ENCODE measurements at regions not wholly inside any gene's neighbourhood (a gene's known extent, or its start where the extent isn't known, plus 50 kb on each side); places are given as distances from the start of the nearest gene placed in this dataset.

DNA sequence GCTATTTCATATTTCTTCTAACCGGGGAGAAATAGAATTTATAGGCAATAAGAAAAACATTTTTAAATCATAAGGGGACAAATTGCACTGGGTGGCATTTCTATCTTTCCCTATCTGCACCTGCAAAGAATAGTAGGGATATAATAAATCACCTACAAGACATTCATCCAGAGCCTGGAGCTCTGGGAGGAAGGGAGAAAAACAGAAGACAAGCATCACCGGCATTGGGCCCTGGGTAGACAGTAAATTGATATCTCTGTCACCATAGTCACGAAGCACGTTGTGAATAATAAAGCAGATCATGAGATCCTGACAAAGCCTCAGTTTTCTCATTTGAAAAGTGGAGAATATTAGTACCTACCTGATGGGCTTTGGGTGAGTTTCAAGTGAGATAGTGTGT is 685.6 kb downstream of the XPNPEP1 start (continued):
- TF ChIP-seq, protein P1, sequence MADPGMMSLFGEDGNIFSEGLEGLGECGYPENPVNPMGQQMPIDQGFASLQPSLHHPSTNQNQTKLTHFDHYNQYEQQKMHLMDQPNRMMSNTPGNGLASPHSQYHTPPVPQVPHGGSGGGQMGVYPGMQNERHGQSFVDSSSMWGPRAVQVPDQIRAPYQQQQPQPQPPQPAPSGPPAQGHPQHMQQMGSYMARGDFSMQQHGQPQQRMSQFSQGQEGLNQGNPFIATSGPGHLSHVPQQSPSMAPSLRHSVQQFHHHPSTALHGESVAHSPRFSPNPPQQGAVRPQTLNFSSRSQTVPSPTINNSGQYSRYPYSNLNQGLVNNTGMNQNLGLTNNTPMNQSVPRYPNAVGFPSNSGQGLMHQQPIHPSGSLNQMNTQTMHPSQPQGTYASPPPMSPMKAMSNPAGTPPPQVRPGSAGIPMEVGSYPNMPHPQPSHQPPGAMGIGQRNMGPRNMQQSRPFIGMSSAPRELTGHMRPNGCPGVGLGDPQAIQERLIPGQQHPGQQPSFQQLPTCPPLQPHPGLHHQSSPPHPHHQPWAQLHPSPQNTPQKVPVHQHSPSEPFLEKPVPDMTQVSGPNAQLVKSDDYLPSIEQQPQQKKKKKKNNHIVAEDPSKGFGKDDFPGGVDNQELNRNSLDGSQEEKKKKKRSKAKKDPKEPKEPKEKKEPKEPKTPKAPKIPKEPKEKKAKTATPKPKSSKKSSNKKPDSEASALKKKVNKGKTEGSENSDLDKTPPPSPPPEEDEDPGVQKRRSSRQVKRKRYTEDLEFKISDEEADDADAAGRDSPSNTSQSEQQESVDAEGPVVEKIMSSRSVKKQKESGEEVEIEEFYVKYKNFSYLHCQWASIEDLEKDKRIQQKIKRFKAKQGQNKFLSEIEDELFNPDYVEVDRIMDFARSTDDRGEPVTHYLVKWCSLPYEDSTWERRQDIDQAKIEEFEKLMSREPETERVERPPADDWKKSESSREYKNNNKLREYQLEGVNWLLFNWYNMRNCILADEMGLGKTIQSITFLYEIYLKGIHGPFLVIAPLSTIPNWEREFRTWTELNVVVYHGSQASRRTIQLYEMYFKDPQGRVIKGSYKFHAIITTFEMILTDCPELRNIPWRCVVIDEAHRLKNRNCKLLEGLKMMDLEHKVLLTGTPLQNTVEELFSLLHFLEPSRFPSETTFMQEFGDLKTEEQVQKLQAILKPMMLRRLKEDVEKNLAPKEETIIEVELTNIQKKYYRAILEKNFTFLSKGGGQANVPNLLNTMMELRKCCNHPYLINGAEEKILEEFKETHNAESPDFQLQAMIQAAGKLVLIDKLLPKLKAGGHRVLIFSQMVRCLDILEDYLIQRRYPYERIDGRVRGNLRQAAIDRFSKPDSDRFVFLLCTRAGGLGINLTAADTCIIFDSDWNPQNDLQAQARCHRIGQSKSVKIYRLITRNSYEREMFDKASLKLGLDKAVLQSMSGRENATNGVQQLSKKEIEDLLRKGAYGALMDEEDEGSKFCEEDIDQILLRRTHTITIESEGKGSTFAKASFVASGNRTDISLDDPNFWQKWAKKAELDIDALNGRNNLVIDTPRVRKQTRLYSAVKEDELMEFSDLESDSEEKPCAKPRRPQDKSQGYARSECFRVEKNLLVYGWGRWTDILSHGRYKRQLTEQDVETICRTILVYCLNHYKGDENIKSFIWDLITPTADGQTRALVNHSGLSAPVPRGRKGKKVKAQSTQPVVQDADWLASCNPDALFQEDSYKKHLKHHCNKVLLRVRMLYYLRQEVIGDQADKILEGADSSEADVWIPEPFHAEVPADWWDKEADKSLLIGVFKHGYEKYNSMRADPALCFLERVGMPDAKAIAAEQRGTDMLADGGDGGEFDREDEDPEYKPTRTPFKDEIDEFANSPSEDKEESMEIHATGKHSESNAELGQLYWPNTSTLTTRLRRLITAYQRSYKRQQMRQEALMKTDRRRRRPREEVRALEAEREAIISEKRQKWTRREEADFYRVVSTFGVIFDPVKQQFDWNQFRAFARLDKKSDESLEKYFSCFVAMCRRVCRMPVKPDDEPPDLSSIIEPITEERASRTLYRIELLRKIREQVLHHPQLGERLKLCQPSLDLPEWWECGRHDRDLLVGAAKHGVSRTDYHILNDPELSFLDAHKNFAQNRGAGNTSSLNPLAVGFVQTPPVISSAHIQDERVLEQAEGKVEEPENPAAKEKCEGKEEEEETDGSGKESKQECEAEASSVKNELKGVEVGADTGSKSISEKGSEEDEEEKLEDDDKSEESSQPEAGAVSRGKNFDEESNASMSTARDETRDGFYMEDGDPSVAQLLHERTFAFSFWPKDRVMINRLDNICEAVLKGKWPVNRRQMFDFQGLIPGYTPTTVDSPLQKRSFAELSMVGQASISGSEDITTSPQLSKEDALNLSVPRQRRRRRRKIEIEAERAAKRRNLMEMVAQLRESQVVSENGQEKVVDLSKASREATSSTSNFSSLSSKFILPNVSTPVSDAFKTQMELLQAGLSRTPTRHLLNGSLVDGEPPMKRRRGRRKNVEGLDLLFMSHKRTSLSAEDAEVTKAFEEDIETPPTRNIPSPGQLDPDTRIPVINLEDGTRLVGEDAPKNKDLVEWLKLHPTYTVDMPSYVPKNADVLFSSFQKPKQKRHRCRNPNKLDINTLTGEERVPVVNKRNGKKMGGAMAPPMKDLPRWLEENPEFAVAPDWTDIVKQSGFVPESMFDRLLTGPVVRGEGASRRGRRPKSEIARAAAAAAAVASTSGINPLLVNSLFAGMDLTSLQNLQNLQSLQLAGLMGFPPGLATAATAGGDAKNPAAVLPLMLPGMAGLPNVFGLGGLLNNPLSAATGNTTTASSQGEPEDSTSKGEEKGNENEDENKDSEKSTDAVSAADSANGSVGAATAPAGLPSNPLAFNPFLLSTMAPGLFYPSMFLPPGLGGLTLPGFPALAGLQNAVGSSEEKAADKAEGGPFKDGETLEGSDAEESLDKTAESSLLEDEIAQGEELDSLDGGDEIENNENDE (IDR thresholded peaks at IDR 0.05; ENCODE audit: insufficient replicate concordance, low read length), result no peak
- TF ChIP-seq YY1 (IDR thresholded peaks at IDR 0.05; ENCODE audit: low read depth, low read length), result no peak
- TF ChIP-seq SP4 (IDR thresholded peaks at IDR 0.05; ENCODE audit: low read length), result no peak
- no peak for TF ChIP-seq SAP30 (IDR thresholded peaks at IDR 0.05; ENCODE audit: insufficient read depth, insufficient replicate concordance, low read length)
- TF ChIP-seq BRCA1 (IDR thresholded peaks at IDR 0.05; ENCODE audit: low read depth, low read length), result no peak
- TF ChIP-seq POLR2A (IDR thresholded peaks at IDR 0.05; ENCODE audit: control extremely low read depth in 1 of 2, low read depth in 2 of 2, low read length in 2 of 2), result no peak
